HG02571 (cell line): ENCODE measurements at regions not wholly inside any gene's neighbourhood (a gene's known extent, or its start where the extent isn't known, plus 50 kb on each side); places are given as distances from the start of the nearest gene placed in this dataset.

Experiments
- ATAC-seq: cut with Tn5 transposase; IDR thresholded peaks from one replicate; pipeline ENCODE4 v1.9.1; 2021; ENCODE audit warnings: mild to moderate bottlenecking, moderate library complexity; ENCODE audit not compliant: unreplicated experiment

DNA sequence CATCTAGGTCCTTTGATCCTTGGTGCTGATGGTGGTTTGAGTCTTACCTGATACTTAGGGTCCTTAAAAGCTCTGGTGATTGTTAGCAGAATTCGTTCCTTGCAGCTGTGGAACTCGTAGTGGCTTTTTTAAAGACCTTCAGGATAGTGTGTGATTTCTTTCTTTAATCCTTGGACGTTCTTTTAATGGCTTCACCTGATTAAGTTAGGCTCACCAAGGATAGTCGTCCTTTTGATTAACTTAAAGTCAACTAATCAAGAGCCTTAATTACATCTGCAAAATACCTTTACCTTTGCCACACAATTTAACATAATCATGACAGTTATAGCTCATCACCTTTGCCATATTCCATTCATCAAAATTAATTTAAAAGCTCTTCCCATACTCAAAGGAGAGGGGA lies 1807.7 kb downstream of the OLFM4 start:
- ATAC-seq = no peak

DNA sequence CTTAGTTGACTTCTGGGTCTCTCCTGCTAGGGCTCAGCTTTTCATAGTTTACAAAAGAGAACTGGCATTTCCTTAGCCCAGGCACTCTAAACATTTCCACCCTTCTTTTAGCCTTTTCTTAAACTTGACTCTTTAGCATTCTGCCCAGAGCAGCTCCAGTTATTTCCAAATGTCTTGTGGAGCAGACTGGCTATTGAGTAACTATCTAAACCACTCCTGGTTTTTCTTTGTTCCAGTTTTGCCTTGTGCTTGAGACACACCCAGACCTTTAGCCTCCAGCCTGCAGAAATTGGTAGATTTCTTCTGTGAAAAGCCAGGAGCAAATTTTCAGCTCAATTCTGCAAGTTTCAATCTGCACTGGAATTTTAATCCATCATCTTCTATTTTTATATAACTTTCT lies 1813.1 kb downstream of the OLFM4 start:
- no peak for ATAC-seq

DNA sequence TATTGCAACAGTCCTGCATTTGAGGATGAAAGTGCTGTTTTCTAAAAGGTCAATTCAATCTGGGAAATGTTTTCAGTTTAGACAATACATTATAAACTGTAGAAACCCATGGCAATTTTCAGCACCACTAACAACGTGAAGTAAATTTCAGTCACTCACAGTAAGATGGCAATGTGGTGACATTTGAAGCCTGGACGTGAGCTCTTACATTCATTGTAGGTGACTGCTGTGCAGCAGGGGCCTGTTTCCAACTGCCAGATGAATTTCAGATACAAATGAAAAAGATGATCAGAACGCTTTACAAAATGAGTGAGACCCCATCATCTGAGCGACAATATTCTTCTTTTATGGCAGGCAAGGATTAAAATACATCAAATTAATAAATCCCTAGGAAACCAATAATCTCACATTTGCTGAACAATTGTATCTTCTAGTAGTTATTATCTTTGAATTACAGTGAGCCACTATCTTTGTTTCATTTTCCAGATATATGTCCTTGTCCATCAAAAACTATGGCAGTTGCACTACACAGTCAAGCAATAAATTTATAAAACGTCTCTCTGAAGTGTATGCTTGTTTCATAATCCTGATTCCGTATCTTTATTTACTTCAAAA lies 1816.8 kb downstream of the OLFM4 start:
- no peak for ATAC-seq

DNA sequence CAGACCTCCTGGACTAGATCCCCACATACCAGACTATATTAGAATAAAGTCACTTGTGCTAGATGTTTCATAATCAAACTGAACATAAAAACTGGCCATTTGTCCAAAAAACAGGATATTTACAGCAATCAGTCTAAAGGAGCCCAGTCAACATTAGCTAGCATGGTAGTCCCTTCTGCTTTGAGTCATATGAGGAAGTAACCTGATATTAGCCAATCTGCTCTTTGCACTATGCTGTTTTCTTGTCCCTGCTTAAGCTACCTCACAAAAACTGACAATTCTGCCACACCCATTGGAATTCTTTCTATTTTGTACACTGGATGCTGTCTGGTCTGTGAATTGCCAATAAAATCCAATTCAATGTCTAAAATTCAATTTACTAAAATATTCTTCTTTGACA lies 1824.2 kb downstream of the OLFM4 start:
- ATAC-seq = no peak

DNA sequence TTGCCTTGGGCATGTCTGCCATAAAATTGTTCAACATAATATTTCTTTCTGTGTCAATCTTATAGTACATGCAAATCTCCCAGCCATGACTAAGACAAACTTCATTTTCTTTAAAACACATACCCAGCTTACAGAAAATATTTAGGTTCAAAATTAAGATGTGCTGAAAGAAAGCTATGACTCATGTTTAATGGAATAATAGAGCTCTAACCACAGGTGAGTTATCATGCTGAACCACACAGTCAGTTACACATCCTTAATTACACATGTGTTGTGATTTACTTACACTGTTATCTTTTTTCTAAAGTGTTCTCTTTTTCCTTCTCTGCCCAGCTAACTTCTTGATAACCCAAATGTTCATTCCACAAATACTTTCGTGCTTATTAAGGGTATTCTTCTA lies 1831.2 kb downstream of the OLFM4 start:
- ATAC-seq = no peak

DNA sequence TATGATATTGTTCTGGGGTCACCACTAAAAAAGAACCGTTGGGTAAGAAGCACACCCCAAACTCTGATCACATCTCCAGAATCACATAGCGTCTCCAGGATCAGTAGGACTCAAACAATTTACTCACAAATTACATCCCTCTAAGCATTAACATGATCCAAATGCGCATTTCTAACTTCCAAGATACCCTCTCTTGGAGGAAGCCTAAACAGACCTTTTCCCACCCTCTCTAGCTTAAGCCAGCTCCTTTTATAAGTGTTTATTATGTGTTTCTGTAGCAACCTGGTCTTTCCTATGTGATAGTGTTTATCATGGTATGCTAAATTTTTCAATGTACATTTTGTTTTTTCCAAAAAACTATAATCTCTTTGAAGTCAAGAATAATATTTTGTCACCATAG lies 1846.5 kb downstream of the OLFM4 start:
- no peak for ATAC-seq

DNA sequence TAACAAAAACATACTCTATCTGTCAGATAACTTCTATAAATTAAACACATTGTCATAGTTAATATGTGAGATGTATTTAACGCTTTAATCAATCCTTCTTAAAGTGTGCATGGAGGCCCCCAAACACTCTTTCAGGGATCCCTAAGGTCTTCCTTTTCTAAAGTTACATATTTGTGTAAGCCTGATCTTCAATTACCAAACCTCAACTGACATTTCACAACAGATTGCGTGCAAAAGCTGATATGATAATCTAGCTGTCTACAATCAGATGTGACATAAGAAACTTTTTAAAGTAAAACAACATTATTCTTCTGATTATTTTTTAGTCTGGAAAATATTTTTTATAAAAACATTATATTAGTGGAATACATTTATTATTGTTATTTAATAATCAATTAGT lies 1850.4 kb downstream of the OLFM4 start:
- ATAC-seq = no peak

DNA sequence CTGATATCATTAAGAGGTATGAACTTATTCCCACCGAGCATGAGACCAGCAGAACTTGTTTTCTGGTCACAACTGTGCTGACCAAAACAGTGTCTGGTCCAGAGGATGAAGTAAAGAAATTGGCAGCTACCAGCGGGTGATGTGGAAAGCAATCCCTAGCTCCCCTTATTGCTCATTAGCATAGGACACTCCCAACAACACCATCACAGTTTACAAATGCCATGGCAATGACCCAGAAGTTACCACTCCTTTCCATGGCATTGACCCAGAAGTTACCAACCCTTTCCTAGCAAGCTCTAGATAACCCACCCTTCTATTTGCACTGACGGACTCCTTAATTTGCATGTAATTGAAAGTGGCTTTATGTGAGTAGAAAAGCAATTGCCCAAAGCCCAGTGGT lies 1856.1 kb downstream of the OLFM4 start:
- no peak for ATAC-seq

DNA sequence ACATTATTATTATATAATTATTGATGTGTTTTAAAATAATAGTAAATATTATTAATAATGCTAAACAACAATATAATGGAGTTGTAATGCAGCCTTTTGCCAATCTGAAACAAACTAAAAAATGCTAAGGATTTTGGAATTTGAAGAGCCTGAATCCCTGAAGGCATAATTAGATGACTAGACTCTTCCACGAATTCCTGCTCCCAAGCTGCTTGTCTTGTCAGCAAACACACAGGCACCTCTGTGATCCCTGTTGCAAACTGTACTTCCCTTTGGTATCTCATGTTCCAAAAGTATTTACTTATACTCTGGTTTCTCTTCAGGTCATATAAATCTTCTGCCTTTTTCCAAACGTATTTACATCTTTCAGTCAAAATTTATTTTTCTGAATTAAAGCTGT lies 1862.4 kb downstream of the OLFM4 start:
- no peak for ATAC-seq

DNA sequence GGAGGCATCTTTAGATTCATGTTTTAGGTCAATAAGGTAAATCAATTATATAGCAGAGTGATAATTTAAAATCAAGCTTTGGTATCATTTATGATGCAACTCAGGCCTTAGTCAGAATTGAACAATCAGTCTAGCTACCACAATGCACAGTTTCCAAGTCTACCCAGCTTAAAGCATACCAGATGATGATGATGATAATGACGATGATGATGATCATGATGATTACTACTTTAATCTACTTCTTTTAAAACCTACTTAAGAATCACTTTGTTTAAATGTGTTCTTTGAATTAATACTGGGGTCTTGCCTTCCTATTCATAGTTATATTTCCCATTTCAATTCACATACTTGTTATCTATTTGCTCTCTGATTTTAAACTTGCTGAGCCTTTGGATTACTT lies 1872.7 kb downstream of the OLFM4 start:
- no peak for ATAC-seq

DNA sequence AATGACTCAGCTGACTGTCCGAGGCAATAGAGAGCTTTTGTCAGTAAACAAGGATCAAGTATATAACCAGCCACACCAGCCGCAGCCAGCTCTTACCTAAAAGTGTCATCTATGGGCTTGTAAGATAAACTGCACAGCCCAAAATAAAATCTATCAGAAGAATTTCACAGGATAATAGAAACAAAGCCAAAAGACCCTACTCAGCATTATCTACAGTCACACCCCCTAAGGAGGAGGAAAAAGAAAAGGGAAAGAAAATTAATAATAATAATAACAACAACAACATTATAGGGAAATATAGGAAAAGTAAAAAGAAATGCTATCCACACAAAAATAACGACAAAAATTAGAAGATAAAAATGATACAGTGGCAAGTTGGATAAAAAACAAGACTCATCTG lies 1883.8 kb downstream of the OLFM4 start:
- ATAC-seq = no peak

DNA sequence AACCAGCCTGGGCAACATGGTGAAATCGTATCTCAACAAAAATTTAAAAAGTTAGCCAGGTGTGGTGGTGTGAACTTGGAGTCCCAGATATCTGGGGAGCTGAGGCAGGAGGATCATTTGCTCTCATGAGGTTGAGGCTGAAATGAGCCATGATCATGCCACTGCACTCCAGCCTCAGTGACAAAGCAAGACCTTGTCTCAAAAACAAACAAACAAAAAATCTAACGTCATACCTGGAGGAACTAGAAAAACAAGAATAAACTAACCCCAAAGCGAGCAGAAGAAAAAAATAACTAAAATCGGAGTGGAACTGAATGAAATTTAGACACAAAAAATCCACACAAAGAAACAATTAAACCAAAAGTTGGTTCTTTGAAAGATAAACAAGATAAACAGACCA lies 1885.1 kb downstream of the OLFM4 start:
- ATAC-seq = no peak

DNA sequence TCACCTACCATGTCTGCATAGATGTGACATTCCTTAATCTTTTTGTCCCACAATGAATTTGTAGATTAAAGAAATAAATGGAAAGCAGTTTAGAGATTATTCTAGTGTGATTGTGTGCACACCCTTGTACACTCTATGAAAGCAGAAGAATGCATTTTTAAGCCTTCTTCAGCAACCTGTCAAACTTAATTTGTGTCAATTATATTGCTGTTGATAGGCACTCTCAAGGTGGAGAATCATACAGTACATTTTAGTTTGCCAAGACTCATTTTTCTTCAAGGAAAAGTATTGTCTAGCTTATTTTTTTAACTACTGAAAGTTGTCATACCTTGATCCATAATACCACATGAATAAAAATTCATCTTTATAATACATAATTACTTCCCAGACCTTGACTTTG lies 1898.9 kb downstream of the OLFM4 start:
- no peak for ATAC-seq

DNA sequence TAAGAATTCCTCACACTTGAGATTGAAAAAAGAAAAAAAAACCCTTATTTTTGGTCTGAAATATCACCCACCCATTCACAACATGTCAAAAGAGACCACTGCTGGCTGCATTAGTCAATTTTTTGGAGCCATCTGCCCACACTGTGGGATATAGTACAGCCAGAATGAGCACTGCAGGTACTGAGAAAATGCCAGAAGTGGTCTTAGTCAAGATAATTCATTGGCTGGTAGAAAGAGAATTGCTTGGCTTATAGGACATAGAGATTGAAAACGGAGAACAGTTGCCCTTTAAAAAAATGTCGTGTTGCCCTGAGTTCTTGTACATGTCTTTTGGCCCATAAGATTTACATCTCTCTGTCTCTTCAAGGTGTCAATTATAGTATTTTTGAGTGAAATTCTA lies 1899.5 kb downstream of the OLFM4 start:
- ATAC-seq = no peak

DNA sequence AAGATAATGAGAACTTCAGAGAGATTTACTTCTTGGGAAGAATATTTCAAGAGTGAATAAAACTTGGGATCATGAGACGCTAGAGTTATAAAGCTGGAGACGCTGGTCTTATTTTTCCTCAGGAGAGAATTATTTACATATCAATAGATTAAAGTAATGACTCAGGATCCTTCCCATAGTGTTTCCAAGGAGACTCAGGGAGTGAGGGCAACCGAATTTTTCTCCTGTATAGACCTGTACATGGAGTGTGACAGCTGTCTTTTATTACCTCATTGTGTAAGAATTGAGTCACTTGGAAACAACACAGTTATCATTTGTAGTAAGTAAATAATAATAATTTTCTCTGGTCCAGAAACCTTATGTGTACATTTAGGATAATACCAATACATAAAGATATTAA lies 1905.5 kb downstream of the OLFM4 start:
- no peak for ATAC-seq

DNA sequence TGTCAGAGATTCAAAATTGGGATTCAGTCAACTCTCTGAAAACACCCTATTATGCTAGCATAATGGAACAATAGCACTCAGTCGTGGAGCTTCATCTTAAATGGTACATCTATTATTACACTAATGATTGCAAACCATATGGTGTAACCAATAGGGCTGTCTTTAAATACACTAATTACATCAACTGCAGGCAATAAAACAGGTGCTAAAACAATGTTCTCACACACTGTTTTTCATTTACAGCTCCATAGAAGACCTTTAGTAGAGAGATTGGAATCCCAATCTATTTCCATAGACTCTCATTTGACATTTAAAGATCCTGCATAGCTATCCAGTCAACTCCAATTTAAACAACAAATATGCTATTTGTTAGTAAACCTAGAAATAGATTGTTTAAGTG lies 1917.4 kb downstream of the OLFM4 start:
- no peak for ATAC-seq

DNA sequence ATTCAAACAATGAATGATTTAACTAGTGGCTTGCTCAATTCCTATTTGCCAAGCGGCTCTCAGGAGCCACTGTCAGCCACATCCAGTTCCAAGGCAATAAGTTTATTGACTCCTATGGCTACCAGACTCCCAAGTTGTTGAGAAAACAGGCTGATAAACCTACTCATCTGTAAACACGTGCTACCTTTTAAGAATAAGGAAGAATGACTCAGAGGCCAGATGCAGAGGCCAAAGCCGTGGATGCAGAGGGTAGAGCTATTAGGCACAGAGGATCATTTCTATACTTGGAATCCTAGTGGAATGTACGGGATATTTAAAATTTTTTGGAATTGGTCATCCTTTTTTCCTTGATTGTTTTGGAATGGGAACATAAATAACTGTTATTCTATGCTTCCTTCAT lies 1921.1 kb downstream of the OLFM4 start:
- no peak for ATAC-seq

DNA sequence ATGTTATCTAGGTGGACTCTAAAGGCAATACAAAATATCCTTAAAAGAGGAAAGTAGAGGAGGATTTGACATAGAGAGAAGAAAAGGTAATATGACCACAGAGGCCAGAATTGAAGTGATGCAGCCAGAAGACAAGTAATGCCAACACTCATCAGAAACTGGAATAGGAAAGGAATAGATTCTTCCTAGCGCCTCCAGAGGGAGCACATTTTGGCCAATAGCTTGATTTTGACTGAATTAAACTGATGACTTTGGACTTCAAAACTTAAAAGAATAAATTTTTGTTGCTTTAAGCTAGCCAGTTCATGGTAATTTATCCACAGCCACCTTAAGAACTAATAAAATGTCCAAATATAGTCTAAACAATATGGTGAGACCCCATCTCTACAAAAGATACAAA lies 1921.9 kb downstream of the OLFM4 start:
- ATAC-seq = no peak

DNA sequence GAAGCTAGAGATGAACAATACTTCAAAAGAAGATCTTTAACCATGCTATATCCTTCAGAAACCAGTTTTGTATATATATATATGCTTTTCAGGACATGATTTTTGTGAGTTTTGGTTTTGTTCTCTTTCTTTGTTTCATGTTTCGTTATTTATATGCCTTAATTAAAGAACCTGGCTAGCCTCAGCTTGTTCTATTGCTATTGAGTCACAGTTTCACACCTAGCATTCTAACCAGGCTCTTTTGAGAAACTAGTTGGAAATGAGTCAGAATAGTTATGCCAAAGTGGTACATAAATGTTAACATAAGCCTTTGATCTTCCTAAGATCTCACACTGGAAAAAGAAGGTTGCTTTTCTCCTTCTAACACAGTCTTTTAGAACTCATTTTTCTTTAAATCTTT lies 1925.2 kb downstream of the OLFM4 start:
- no peak for ATAC-seq

DNA sequence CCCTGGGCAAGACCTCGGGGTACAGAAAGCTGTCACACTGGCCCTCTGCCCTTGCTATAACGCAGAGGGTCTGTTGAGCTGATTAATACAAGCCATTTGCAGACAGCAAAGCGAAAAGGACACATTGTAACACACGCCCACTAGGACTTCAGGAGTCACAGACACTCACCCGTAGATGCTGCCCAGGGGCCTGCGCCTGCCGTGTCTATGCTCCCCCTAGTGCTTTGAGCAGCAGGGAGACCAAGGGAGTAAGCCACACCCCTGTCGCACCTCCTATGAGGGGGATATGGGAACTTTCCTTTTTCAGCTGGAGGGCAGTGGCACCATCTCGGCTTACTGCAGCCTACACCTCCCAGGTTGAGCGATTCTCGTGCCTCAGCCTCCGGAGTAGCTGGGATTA lies 1930.2 kb downstream of the OLFM4 start:
- no peak for ATAC-seq

DNA sequence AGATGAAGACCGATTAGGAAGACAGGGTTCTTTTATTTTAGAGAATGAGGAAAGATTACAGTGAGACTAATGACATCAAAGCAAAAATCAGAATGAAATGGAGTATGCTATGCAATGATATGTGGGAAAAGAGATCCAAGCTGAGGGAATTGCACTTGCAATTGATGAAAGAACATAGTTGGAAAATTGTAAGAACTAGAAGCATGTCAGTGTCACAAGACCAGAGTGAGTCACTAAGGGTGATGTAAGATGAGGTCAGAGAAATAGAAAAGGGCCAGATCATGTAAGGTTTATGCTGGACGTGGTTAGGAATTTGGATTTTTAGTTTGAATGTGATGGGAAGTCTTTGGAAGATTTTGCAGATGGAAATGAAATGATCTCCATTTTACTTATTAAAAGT lies 1937.3 kb downstream of the OLFM4 start:
- ATAC-seq = no peak

DNA sequence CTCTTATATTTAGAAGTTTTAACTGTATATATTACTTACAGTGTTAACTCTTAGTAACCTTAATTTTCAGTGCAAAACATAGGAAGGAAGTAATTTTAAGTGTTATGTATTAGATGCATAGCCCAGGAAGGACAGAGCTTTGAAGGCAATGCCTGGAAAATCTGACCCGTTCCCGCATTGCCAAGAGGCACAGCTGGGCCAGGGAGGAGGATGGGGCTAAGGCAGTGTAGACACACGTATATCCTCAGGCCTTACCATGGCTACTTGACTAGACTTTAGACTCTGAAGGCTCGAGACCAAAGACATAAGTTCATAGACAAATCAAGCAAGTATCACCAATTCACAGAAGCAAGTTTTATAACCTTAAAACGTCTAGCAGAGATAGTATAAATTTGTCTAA lies 1944.2 kb downstream of the OLFM4 start:
- no peak for ATAC-seq

DNA sequence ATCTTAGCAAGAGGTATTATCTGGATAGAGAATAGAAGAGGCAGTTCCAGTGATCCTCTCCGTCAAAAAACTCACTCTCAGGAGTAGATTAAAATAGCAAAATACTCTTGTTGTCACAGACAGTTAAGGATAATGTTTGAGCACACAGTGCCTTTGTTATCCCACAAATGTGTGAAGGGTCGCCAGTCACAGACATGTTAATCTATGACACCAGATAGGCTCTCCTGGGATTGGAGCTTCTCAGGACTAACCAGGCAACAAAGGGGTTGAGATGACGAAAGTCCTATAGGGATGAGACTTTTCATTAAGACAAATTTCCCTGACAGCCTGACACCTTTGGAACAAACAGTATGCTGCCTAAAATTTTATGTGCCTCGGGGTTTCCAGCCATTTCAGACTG lies 1947.1 kb downstream of the OLFM4 start:
- no peak for ATAC-seq

DNA sequence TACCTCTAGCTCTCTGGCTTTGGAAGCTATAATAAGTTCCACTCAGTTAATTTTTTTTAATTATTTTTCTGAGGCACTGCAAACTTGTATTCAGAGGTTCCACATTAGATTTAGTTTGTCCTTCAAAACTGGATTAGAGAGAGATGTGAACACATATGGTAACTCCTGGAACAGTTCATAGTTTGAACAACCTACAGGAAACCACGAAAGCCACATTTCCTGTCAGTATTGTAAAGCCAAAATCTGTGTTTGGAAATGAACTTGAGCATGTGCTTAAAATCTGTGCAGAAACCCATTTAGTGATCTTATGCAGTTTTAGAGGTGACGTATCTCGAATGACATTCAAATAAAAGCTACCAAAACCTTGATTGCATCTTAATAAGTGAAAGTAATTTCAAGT lies 1952.0 kb downstream of the OLFM4 start:
- ATAC-seq = no peak
